ENCODE measurements at regions not wholly inside any gene's neighbourhood (a gene's known extent, or its start where the extent isn't known, plus 50 kb on each side); places are given as distances from the start of the nearest gene placed in this dataset.

DNA sequence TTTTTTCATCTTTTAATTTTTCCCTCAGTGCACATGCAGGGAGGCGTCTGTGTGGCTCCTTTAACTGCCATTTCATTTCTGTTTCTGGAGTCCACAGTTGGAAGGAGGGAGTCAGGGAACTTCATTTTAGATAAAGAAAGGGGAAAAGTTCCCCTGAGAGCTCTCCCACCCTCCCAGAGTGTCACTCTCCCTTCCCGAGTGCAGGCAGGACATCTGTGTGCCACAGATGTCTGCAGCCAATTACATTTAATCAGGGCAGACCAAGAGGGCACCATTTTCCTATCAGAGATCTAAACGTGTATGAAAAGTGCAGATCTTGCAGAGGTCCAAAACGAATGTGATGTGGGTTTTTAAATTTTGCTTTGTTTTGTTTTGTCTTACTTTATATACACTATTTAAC is 96.6 kb downstream of the PXDC1 start:
- TF ChIP-seq, protein P1, sequence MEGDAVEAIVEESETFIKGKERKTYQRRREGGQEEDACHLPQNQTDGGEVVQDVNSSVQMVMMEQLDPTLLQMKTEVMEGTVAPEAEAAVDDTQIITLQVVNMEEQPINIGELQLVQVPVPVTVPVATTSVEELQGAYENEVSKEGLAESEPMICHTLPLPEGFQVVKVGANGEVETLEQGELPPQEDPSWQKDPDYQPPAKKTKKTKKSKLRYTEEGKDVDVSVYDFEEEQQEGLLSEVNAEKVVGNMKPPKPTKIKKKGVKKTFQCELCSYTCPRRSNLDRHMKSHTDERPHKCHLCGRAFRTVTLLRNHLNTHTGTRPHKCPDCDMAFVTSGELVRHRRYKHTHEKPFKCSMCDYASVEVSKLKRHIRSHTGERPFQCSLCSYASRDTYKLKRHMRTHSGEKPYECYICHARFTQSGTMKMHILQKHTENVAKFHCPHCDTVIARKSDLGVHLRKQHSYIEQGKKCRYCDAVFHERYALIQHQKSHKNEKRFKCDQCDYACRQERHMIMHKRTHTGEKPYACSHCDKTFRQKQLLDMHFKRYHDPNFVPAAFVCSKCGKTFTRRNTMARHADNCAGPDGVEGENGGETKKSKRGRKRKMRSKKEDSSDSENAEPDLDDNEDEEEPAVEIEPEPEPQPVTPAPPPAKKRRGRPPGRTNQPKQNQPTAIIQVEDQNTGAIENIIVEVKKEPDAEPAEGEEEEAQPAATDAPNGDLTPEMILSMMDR (IDR thresholded peaks at IDR 0.05), result no peak
- TF ChIP-seq POLR2AphosphoS5 (IDR thresholded peaks at IDR 0.05), result no peak

All from upper lobe of left lung (tissue), 4 donors.